PC-9 (cell line): ENCODE measurements at regions not wholly inside any gene's neighbourhood (a gene's known extent, or its start where the extent isn't known, plus 50 kb on each side); places are given as distances from the start of the nearest gene placed in this dataset.

Experiments used
- BruUV-seq: library from RNA; stranded (reverse); fragments of 400-500 nt; replicated peaks from 2 replicates; lab custom pipeline; 2021; lab: Mats Ljungman, UMichigan
- CTCF ChIA-PET: fragments of 300-600 bp; sonication (Branson Sonifier 250); formaldehyde crosslinking; loops from one replicate; lab custom pipeline; 2022; ENCODE audit warnings: antibody characterized with exemption; lab: Charles Lee
- POLR2A ChIA-PET: fragments of 300-600 bp; sonication (Branson Sonifier 250); formaldehyde crosslinking; loops from one replicate; lab custom pipeline; 2022; ENCODE audit warnings: antibody characterized with exemption; ENCODE audit not compliant: unreplicated experiment; lab: Charles Lee
- DNase-seq, 2 experiments: peaks; one replicate each; pipeline versions ENCODE4 v3.0.0 to v3.0.0-alpha.2; 2015 to 2022; ENCODE audit warnings: mixed read lengths in 1 of 2
- H2AFZ ChIP-seq: fragments of 200-600 bp; sonication (generic); 2 replicates; pipeline ENCODE4 v1.8.1; 2017; ENCODE audit warnings: antibody characterized with exemption
- H3F3A ChIP-seq: fragments of 200-600 bp; sonication (generic); 2 replicates; pipeline ENCODE4 v1.8.1; 2017; ENCODE audit warnings: antibody characterized with exemption, mild to moderate bottlenecking, low read depth; ENCODE audit not compliant: insufficient read depth
- H3K27ac ChIP-seq: fragments of 200-600 bp; sonication (generic); 2 replicates; pipeline ENCODE4 v1.6.1; 2016; ENCODE audit warnings: mixed run types
- H3K27me3 ChIP-seq: fragments of 200-600 bp; sonication (generic); 2 replicates; pipeline ENCODE4 v1.6.1; 2016; ENCODE audit warnings: low read depth, mixed run types; ENCODE audit not compliant: insufficient read depth
- H3K36me3 ChIP-seq: fragments of 200-600 bp; sonication (generic); 2 replicates; pipeline ENCODE4 v1.6.1; 2016; ENCODE audit warnings: low read depth, mixed run types
- H3K4me1 ChIP-seq: fragments of 200-600 bp; sonication (generic); replicated peaks from 2 replicates; pipeline ENCODE4 v1.6.1; 2016; ENCODE audit warnings: mixed run types; ENCODE audit not compliant: insufficient read depth
- H3K4me2 ChIP-seq: fragments of 200-600 bp; sonication (generic); 2 replicates; pipeline ENCODE4 v1.6.1; 2017; ENCODE audit warnings: mixed run types
- H3K4me3 ChIP-seq: fragments of 200-600 bp; sonication (generic); 2 replicates; pipeline ENCODE4 v1.6.1; 2016; ENCODE audit warnings: mixed run types
- H3K79me2 ChIP-seq: fragments of 200-600 bp; sonication (generic); 2 replicates; pipeline ENCODE4 v1.6.1; 2017; ENCODE audit warnings: low read depth, mixed run types
- H3K9me2 ChIP-seq: fragments of 200-600 bp; sonication (generic); 2 replicates; pipeline ENCODE4 v1.8.1; 2017; ENCODE audit warnings: mild to moderate bottlenecking; ENCODE audit not compliant: insufficient read depth
- H3K9me3 ChIP-seq: fragments of 200-600 bp; sonication (generic); 2 replicates; pipeline ENCODE4 v1.8.1; 2016; ENCODE audit warnings: low read depth; ENCODE audit not compliant: insufficient read depth
- H4K20me1 ChIP-seq: fragments of 200-600 bp; sonication (generic); 2 replicates; pipeline ENCODE4 v1.8.1; 2017; ENCODE audit not compliant: insufficient read depth
- CTCF ChIP-seq: fragments of 200-600 bp; sonication (generic); conservative IDR thresholded peaks from 2 replicates; pipeline ENCODE4 v1.6.1; 2017; ENCODE audit warnings: mixed run types, antibody characterized with exemption, mild to moderate bottlenecking, moderate library complexity
- EZH2 ChIP-seq: fragments of 200-600 bp; sonication (generic); IDR thresholded peaks from 2 replicates; pipeline ENCODE4 v1.8.0; 2017; ENCODE audit warnings: antibody characterized with exemption, low read depth
- intact Hi-C: fragments of 100-400 bp; cut with micrococcal nuclease; formaldehyde crosslinking; loops from one replicate; pipeline ENCODE4 v1.10.0; 2022; ENCODE audit not compliant: unreplicated experiment

GRCh38 chr1:199155166-199156019 is 516.6 kb downstream of the PTPRC start:
- intact Hi-C loops, result no loop called here
- H2AFZ ChIP-seq, result no peak overlapping the region
- no peak for TF ChIP-seq EZH2
- no peak for TF ChIP-seq CTCF
- H3K9me3 ChIP-seq, result no peaks in the 10 kb centered on the region
- ChIA-PET CTCF (no interaction called here), POLR2A (no interaction called here)
- H3K36me3 ChIP-seq, result no peaks in the 10 kb centered on the region
- no peak overlapping the region for H3K4me3 ChIP-seq
- H3K27me3 ChIP-seq, result no peaks in the 10 kb centered on the region
- no peak overlapping the region for H3K27ac ChIP-seq
- BruUV-seq, result no TSS peak
- H4K20me1 ChIP-seq, result no peaks in the 10 kb centered on the region
- no peaks in the 10 kb centered on the region; the same call in 1 of the 2 replicates for H3K9me2 ChIP-seq
- H3K4me2 ChIP-seq, result no peak overlapping the region
- H3F3A ChIP-seq, result no peaks in the 10 kb centered on the region
- DNase-seq, result no peak
- H3K4me1 ChIP-seq, result peaks cover 11% of the 10 kb centered on the region; the same call in 1 of the 2 replicates
- H3K79me2 ChIP-seq, result no peaks in the 10 kb centered on the region

GRCh38 chr1:199157494-199157893 is 518.7 kb downstream of the PTPRC start:
- Histone ChIP-seq H3K4me1 (peaks cover 11% of the 10 kb centered on the region; the same call in 1 of the 2 replicates), H3K9me2 (no peaks in the 10 kb centered on the region; the same call in 1 of the 2 replicates), H4K20me1 (no peaks in the 10 kb centered on the region), H3K36me3 (no peaks in the 10 kb centered on the region), H3K4me3 (no peak overlapping the region), H3K27ac (0 out of 2 replicates have a peak overlapping the region, but pooled peaks have one; percentile 16), H3K79me2 (no peaks in the 10 kb centered on the region), H3F3A (no peaks in the 10 kb centered on the region), H2AFZ (0 out of 2 replicates have a peak overlapping the region, but pooled peaks have one; percentile 36), H3K27me3 (no peaks in the 10 kb centered on the region), H3K9me3 (no peaks in the 10 kb centered on the region), H3K4me2 (no peak overlapping the region)
- TF ChIP-seq CTCF (no peak), EZH2 (no peak)
- CTCF ChIA-PET, result no interaction called here
- no TSS peak for BruUV-seq
- intact Hi-C loops, result no loop called here
- DNase-seq, result peak; percentile 37 to 69
- POLR2A ChIA-PET, result no interaction called here

GRCh38 chr1:199160521-199161318 is 521.9 kb downstream of the PTPRC start:
- Histone ChIP-seq H3K79me2 (no peaks in the 10 kb centered on the region), H3K9me3 (no peaks in the 10 kb centered on the region), H3F3A (no peaks in the 10 kb centered on the region), H3K4me2 (no peak overlapping the region), H3K27ac (no peak overlapping the region), H2AFZ (no peak overlapping the region), H3K9me2 (no peaks in the 10 kb centered on the region; the same call in 1 of the 2 replicates), H3K27me3 (no peaks in the 10 kb centered on the region), H3K4me3 (no peak overlapping the region), H4K20me1 (no peaks in the 10 kb centered on the region), H3K36me3 (no peaks in the 10 kb centered on the region), H3K4me1 (peaks cover 11% of the 10 kb centered on the region; the same call in 1 of the 2 replicates)
- no TSS peak for BruUV-seq
- intact Hi-C loops, result no loop called here
- no peak for TF ChIP-seq EZH2
- no peak for TF ChIP-seq CTCF
- POLR2A ChIA-PET, result no interaction called here
- no peak for DNase-seq
- CTCF ChIA-PET, result no interaction called here
